HepG2 (cell line): ENCODE measurements at regions not wholly inside any gene's neighbourhood (a gene's known extent, or its start where the extent isn't known, plus 50 kb on each side); places are given as distances from the start of the nearest gene placed in this dataset.

Source experiments
- ATAC-seq: fragments of 200-7000 bp; cut with Tn5 transposase; 3 replicates; pipeline ENCODE4 v1.9.1; 2020; ENCODE audit warnings: mild to moderate bottlenecking, moderate library complexity
- BruUV-seq: library from RNA; stranded (reverse); fragments of 400-500 nt; replicated peaks from 2 replicates; lab custom pipeline; 2021; lab: Mats Ljungman, UMichigan
- CTCF ChIA-PET: fragments of 300-600 bp; formaldehyde crosslinking; extraction: SDS; loops from one replicate; lab custom pipeline; 2021; ENCODE audit warnings: low total read pairs, inconsistent platforms, low intra/inter-chr PET ratio; lab: Yijun Ruan, JAX
- POLR2A ChIA-PET: fragments of 350-600 bp; sonication (Branson Sonifier 250); formaldehyde crosslinking; loops from one replicate; lab custom pipeline; 2020; ENCODE audit warnings: antibody characterized with exemption, inconsistent platforms; lab: Yijun Ruan, JAX
- DNase-seq: peaks from one replicate; pipeline ENCODE4 v3.0.0-alpha.2; 2015; ENCODE audit warnings: low spot score
- FAIRE-seq: peaks from 3 replicates; lab custom pipeline; 2011; peaks lifted over from hg19 to GRCh38; lab: Jason Lieb, UNC
- H2AFZ ChIP-seq: one replicate; pipeline ENCODE4 v1.6.1; 2011; ENCODE audit warnings: low read length, inconsistent platforms
- H3K27ac ChIP-seq: fragments of 300-600 bp; 3 replicates; pipeline ENCODE4 v1.8.0; 2011; ENCODE audit warnings: mixed run types, mild to moderate bottlenecking, mixed read lengths, low read length, inconsistent platforms; ENCODE audit not compliant: insufficient read depth; ENCODE audit errors: extremely low read length
- H3K27me3 ChIP-seq, 2 experiments: fragments of 200-600 bp in 1 of 2; 2 replicates in 1 of 2; 3 replicates in 1 of 2; pipeline versions ENCODE4 v1.6.0 to v1.8.0; 2011; ENCODE audit warnings: low read length in 2 of 2, mild to moderate bottlenecking in 2 of 2, moderate library complexity in 2 of 2, inconsistent platforms in 1 of 2; ENCODE audit not compliant: insufficient read depth in 2 of 2, control insufficient read depth in 1 of 2
- H3K36me3 ChIP-seq, 2 experiments: fragments of 200-600 bp in 1 of 2; replicated peaks in 1 of 2; 2 replicates in 1 of 2; 3 replicates in 1 of 2; pipeline versions ENCODE4 v1.5.1 to v1.8.0; 2011; ENCODE audit warnings: low read length in 2 of 2, inconsistent platforms in 1 of 2; ENCODE audit not compliant: insufficient read depth in 2 of 2, control insufficient read depth in 1 of 2
- H3K4me1 ChIP-seq: 2 replicates; pipeline ENCODE4 v1.5.1; 2012; ENCODE audit warnings: low read length, inconsistent platforms; ENCODE audit not compliant: insufficient read depth
- H3K4me2 ChIP-seq: 2 replicates; pipeline ENCODE4 v1.6.0; 2011; ENCODE audit warnings: low read depth, low read length, inconsistent platforms
- H3K4me3 ChIP-seq, 3 experiments: fragments of 200-600 bp in 1 of 3; sonication (generic), shearing (Covaris generic) in 1 of 3; replicated peaks in 1 of 3; 2 replicates each; pipeline ENCODE4 v1.5.1; 2011 to 2016; ENCODE audit warnings: low read length in 3 of 3, inconsistent platforms in 2 of 3, low read depth in 2 of 3, mild to moderate bottlenecking in 2 of 3, control low read depth in 1 of 3, mixed read lengths in 1 of 3; ENCODE audit not compliant: insufficient read depth in 1 of 3
- H3K79me2 ChIP-seq: one replicate; pipeline ENCODE4 v1.6.1; 2011; ENCODE audit warnings: low read length, inconsistent platforms; ENCODE audit not compliant: insufficient read depth
- H3K9ac ChIP-seq: 2 replicates; pipeline ENCODE4 v1.6.0; 2011; ENCODE audit warnings: mild to moderate bottlenecking, low read depth, low read length, inconsistent platforms; ENCODE audit not compliant: insufficient read depth
- H3K9me3 ChIP-seq: 2 replicates; pipeline ENCODE4 v1.5.1; 2012; ENCODE audit warnings: mild to moderate bottlenecking, low read length
- H4K20me1 ChIP-seq: 2 replicates; pipeline ENCODE4 v1.6.0; 2011; ENCODE audit warnings: inconsistent platforms, mild to moderate bottlenecking, low read length, moderate library complexity; ENCODE audit not compliant: insufficient read depth
- AGO2 ChIP-seq: fragments of 200-400 bp; formaldehyde crosslinking; optimal IDR thresholded peaks from 2 replicates; pipeline ENCODE3; 2017; ENCODE audit warnings: mild to moderate bottlenecking, low read depth, low read length, moderate library complexity
- HCFC1 ChIP-seq: fragments of 150-350 bp; IDR thresholded peaks from 2 replicates; pipeline ENCODE4 v1.6.1; 2014; ENCODE audit warnings: low read depth, low read length
- KDM6A ChIP-seq: IDR thresholded peaks from 2 replicates; pipeline ENCODE4 v1.6.1; 2016; ENCODE audit warnings: low read depth
- MAFF ChIP-seq: IDR thresholded peaks from 2 replicates; pipeline ENCODE4 v1.6.1; 2011; ENCODE audit warnings: low read depth, low read length, improper control_type of control experiment
- MAFK ChIP-seq, 2 experiments: IDR thresholded peaks in 1 of 2; conservative IDR thresholded peaks in 1 of 2; 2 replicates each; pipeline ENCODE4 v1.6.1; 2011; ENCODE audit warnings: improper control_type of control experiment in 2 of 2, low read length in 2 of 2
- PAX8 ChIP-seq: sonication (generic); formaldehyde crosslinking; IDR thresholded peaks from 2 replicates; pipeline ENCODE4 v1.8.0; 2022; ENCODE audit warnings: mild to moderate bottlenecking, missing genetic modification reagents, borderline replicate concordance
- PRPF4 ChIP-seq: fragments of 200-400 bp; formaldehyde crosslinking; IDR thresholded peaks from 2 replicates; pipeline ENCODE4 v1.6.1; 2016; ENCODE audit warnings: low read length, low read depth; ENCODE audit not compliant: poor library complexity, severe bottlenecking
- RAD21 ChIP-seq: fragments of 450-650 bp; formaldehyde crosslinking; IDR thresholded peaks from 2 replicates; pipeline ENCODE4 v1.5.0; 2020; ENCODE audit warnings: mild to moderate bottlenecking
- RAD51 ChIP-seq: fragments of 450-650 bp; IDR thresholded peaks from 2 replicates; pipeline ENCODE4 v1.6.1; 2016; ENCODE audit warnings: borderline replicate concordance
- RBM39 ChIP-seq: fragments of 200-400 bp; formaldehyde crosslinking; IDR thresholded peaks from one replicate; pipeline ENCODE4 v1.6.1; 2018; ENCODE audit warnings: antibody characterized with exemption, mild to moderate bottlenecking, low read depth, low read length; ENCODE audit not compliant: poor library complexity, severe bottlenecking
- RNF219 ChIP-seq: sonication (generic); formaldehyde crosslinking; IDR thresholded peaks from 2 replicates; pipeline ENCODE4 v1.5.0; 2020; ENCODE audit warnings: mild to moderate bottlenecking, missing genetic modification reagents
- TARDBP ChIP-seq: sonication (generic); formaldehyde crosslinking; IDR thresholded peaks from 2 replicates; pipeline ENCODE4 v1.8.0; 2022; ENCODE audit warnings: mild to moderate bottlenecking, missing genetic modification reagents
- ZKSCAN5 ChIP-seq: sonication (generic); formaldehyde crosslinking; IDR thresholded peaks from 2 replicates; pipeline ENCODE4 v1.5.1; 2020; ENCODE audit warnings: mild to moderate bottlenecking, missing genetic modification reagents
- ZNF335 ChIP-seq: sonication (generic); formaldehyde crosslinking; IDR thresholded peaks from 2 replicates; pipeline ENCODE4 v1.4.0; 2020; ENCODE audit warnings: missing genetic modification reagents
- ZNF468 ChIP-seq: sonication (generic); formaldehyde crosslinking; IDR thresholded peaks from 2 replicates; pipeline ENCODE4 v1.8.0; 2022; ENCODE audit warnings: mild to moderate bottlenecking, moderate library complexity, missing genetic modification reagents
- ZNF501 ChIP-seq: sonication (generic); formaldehyde crosslinking; IDR thresholded peaks from 2 replicates; pipeline ENCODE4 v1.5.1; 2020; ENCODE audit warnings: mild to moderate bottlenecking, moderate library complexity, missing genetic modification reagents
- ZNF563 ChIP-seq: sonication (generic); formaldehyde crosslinking; IDR thresholded peaks from 2 replicates; pipeline ENCODE4 v1.8.0; 2022; ENCODE audit warnings: mild to moderate bottlenecking, moderate library complexity, missing genetic modification reagents
- ZNF670 ChIP-seq: sonication (generic); formaldehyde crosslinking; IDR thresholded peaks from 2 replicates; pipeline ENCODE4 v1.8.0; 2022; ENCODE audit warnings: mild to moderate bottlenecking, missing genetic modification reagents, borderline replicate concordance
- ZNF768 ChIP-seq: sonication (generic); formaldehyde crosslinking; IDR thresholded peaks from 2 replicates; pipeline ENCODE4 v1.4.0; 2020; ENCODE audit warnings: missing genetic modification reagents
- WGBS: methylation state at CpG from one replicate; pipeline ENCODE4 v1.1.6; 2017; ENCODE audit warnings: low lambda C conversion rate; 5-methylcytosine and 5-hydroxymethylcytosine counted together
- in situ Hi-C: cut with HindIII; loops from 2 replicates; pipeline ENCODE4 v1.10.0; 2017; ENCODE audit warnings: low pct_unique_long_range_greater_than_20kb; ENCODE audit not compliant: extremely low pct_ligation_motif_present
- intact Hi-C: fragments of 100-400 bp; cut with micrococcal nuclease; formaldehyde crosslinking; loops from one replicate; pipeline ENCODE4 v1.10.0; 2022; ENCODE audit not compliant: unreplicated experiment
- TF ChIP-seq, protein P1 (sequence below): sonication (generic); formaldehyde crosslinking; IDR thresholded peaks from 2 replicates; pipeline ENCODE4 v1.5.0; 2020; ENCODE audit warnings: missing genetic modification reagents
- TF ChIP-seq, protein P2 (sequence below): sonication (generic); formaldehyde crosslinking; IDR thresholded peaks from 2 replicates; pipeline ENCODE4 v1.4.0; 2020; ENCODE audit warnings: mild to moderate bottlenecking, low read depth, missing genetic modification reagents

GRCh38 chr1:232280910-232281309 lies 349.0 kb downstream of the SIPA1L2 start (continued):
- TF ChIP-seq, protein P1, sequence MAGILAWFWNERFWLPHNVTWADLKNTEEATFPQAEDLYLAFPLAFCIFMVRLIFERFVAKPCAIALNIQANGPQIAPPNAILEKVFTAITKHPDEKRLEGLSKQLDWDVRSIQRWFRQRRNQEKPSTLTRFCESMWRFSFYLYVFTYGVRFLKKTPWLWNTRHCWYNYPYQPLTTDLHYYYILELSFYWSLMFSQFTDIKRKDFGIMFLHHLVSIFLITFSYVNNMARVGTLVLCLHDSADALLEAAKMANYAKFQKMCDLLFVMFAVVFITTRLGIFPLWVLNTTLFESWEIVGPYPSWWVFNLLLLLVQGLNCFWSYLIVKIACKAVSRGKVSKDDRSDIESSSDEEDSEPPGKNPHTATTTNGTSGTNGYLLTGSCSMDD (CRISPR knock-in tag), result no peak
- TF ChIP-seq ZNF335 (CRISPR knock-in tag) (no peak), ZNF563 (no peak), PRPF4 (no peak), ZNF768 (CRISPR knock-in tag) (no peak), AGO2 (no peak), ZNF670 (no peak), HCFC1 (no peak), ZNF501 (CRISPR knock-in tag) (no peak), RNF219 (no peak), RAD51 (no peak)
- TF ChIP-seq, all 625 proteins: peak for 0

DNA sequence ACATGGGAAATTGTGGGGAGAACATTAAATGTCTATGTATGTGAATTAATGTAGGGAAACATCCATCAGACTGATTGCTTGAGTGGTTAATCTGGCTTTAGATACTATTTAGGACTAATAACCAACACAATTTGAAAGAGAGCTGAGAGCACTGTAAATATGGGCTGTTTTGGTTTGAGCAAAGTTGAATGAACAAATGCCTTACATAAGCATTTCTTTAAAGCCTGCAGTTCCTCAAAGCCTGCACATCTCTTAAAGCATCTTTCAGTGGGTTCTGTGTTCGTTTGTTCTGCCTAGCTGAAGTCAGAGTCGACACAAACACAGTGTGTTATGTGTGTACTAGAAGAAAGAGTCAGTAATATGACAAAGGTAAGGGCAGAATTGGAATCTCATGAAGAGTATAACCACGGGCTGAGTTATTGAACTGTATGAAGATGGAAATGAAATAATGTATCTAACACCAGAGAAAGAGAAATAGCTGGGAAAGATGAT lies 350.0 kb downstream of the SIPA1L2 start:
- POLR2A ChIA-PET, result no interaction called here

More for the DNA sequence above, 350.0 kb downstream of the SIPA1L2 start:
- FAIRE-seq (no peak), ATAC-seq (no peak), DNase-seq (no peak)
- no peaks in the 10 kb centered on the region for H3K9me3 ChIP-seq
- H3K27me3 ChIP-seq, result peaks cover 0 to 6% of the 10 kb centered on the region in 2 experiments; a peak in 2 of 5 replicates
- CTCF ChIA-PET, result no interaction called here
- no peaks in the 10 kb centered on the region for H3K36me3 ChIP-seq
- intact Hi-C loops, result no loop called here
- no peak overlapping the region for H3K27ac ChIP-seq
- H4K20me1 ChIP-seq, result no peaks in the 10 kb centered on the region
- no peaks in the 10 kb centered on the region for H3K4me1 ChIP-seq
- no peak overlapping the region for H3K4me2 ChIP-seq
- H2AFZ ChIP-seq, result no peak overlapping the region
- no TSS peak for BruUV-seq
- H3K9ac ChIP-seq, result no peak overlapping the region
- 0% methylated on average over 3 of the region's 3 CpGs for WGBS
- no peak overlapping the region for H3K4me3 ChIP-seq
- in situ Hi-C loops, result no loop called here
- no peaks in the 10 kb centered on the region for H3K79me2 ChIP-seq
- TF ChIP-seq PAX8 (CRISPR knock-in tag), result no peak
- TF ChIP-seq ZNF468 (CRISPR knock-in tag), result no peak
- TF ChIP-seq RAD21, result no peak
- TF ChIP-seq, protein P2, sequence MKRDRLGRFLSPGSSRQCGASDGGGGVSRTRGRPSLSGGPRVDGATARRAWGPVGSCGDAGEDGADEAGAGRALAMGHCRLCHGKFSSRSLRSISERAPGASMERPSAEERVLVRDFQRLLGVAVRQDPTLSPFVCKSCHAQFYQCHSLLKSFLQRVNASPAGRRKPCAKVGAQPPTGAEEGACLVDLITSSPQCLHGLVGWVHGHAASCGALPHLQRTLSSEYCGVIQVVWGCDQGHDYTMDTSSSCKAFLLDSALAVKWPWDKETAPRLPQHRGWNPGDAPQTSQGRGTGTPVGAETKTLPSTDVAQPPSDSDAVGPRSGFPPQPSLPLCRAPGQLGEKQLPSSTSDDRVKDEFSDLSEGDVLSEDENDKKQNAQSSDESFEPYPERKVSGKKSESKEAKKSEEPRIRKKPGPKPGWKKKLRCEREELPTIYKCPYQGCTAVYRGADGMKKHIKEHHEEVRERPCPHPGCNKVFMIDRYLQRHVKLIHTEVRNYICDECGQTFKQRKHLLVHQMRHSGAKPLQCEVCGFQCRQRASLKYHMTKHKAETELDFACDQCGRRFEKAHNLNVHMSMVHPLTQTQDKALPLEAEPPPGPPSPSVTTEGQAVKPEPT, result no peak
- peak; percentile 18 to 67; a peak in 3 of 4 replicates for TF ChIP-seq MAFK (conservative IDR thresholded peaks at IDR 0.05 in 1 of 2, IDR thresholded peaks at IDR 0.05 in 1 of 2; ENCODE audit: low read length in 2 of 2)
- TF ChIP-seq KDM6A (CRISPR knock-in tag), result no peak
- no peak for TF ChIP-seq ZKSCAN5 (CRISPR knock-in tag)
- no peak for TF ChIP-seq RBM39
- peak; percentile 52; the same call in 1 of the 2 replicates for TF ChIP-seq MAFF
- no peak for TF ChIP-seq TARDBP (CRISPR knock-in tag)
